Central memory CD8-positive, alpha-beta T cell (primary cell): ENCODE measurements at regions not wholly inside any gene's neighbourhood (a gene's known extent, or its start where the extent isn't known, plus 50 kb on each side); places are given as distances from the start of the nearest gene placed in this dataset.

ENCODE experiments used
- ATAC-seq: fragments of 150-1000 bp; cut with Tn5 transposase; replicated peaks from 2 replicates; pipeline ENCODE4 v1.10.0; 2022; ENCODE audit warnings: mild to moderate bottlenecking, moderate FRiP score, moderate number of reproducible peaks; ENCODE audit not compliant: poor library complexity, severe bottlenecking; ENCODE audit errors: extremely low read depth
- DNase-seq, 2 donors: peaks; one replicate each; pipeline ENCODE4 v3.0.0; 2021; ENCODE audit warnings: low spot score in 2 of 2
- H3K27ac Mint-ChIP-seq: one replicate; pipeline ENCODE4 v1.8.0; 2022; ENCODE audit warnings: low read depth, mild to moderate bottlenecking, moderate library complexity, mixed read lengths
- H3K27me3 Mint-ChIP-seq: one replicate; pipeline ENCODE4 v1.8.0; 2022; ENCODE audit warnings: mixed read lengths
- H3K36me3 Mint-ChIP-seq: one replicate; pipeline ENCODE4 v1.8.0; 2022; ENCODE audit warnings: mild to moderate bottlenecking, moderate library complexity, mixed read lengths; ENCODE audit not compliant: insufficient read depth
- H3K4me1 Mint-ChIP-seq: one replicate; pipeline ENCODE4 v1.8.0; 2022; ENCODE audit warnings: mixed read lengths
- H3K4me3 Mint-ChIP-seq: one replicate; pipeline ENCODE4 v1.8.0; 2022; ENCODE audit warnings: mild to moderate bottlenecking, moderate library complexity, mixed read lengths
- H3K9me3 Mint-ChIP-seq: one replicate; pipeline ENCODE4 v1.8.0; 2022; ENCODE audit warnings: mixed read lengths

DNA sequence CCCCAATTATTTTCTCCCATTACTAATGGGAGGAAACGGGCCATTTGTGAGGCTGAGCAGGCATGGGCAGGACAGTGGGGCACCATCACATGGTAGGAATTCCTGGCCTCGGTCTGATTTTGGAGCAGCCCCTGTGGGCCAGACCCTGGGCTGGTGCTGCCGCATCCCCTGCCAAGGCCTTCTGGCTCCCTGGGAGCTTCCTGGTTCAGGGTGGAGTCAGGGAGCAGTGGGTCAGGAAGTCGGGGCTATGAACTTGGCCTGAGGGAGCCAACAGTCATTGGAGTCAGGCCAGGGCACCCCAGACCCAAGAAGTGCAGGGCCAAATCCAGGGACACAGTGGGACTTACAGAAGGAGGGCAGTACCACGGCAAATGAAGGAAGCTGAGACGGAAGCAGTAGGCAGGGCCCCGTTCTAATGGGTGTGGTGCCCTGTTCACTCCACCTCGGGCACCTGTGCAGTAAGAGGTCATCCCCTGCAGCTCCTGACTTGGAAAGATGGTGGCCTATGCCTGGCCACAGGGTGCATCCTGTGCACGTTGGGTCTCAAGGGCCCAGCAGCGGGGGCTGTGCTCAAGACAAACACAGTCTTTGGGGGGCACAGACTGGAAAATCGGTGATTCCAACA, 328.1 kb downstream of the SMAD2 start:
- H3K27me3 Mint-ChIP-seq: peaks cover 18% of the 10 kb centered on the region
- H3K27ac Mint-ChIP-seq: no peak overlapping the region
- peaks cover 2% of the 10 kb centered on the region for H3K36me3 Mint-ChIP-seq
- ATAC-seq: no peak
- no peak for DNase-seq
- H3K4me3 Mint-ChIP-seq: no peak overlapping the region
- no peaks in the 10 kb centered on the region for H3K4me1 Mint-ChIP-seq
- H3K9me3 Mint-ChIP-seq: peaks cover 6% of the 10 kb centered on the region

DNA sequence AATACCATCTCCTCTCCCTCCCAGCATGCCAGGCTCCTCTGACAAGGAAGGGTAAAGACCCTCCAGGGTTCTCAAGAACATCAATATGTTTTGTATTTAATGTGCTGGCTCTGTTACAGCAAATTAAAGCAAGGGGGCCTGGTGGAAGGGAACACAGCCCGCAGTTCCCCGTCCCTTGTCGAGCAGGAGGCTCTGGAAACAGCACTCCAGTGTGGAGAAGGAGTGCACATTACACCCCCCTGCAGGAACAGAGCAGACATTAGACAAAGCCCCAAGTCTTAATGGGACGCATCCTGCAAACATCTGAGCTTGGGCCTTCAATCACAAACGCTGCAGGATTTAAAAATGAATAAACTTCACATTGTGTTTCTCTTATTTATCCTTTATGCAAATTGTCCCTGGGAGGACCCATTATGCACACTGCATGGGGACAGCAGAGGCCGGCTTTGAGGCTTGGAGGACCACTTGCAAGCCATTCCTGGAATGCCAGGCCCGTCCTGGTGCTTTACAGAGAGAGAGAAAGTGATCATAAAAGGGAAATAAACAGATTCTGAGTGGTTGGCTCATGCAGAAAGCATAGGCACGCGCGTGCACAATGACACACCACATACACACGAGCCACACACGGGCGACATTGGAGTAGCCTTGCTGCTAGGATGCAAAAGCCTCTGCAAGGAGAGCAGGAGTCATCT, 328.7 kb downstream of the SMAD2 start:
- ATAC-seq: no peak
- no peak overlapping the region for H3K4me3 Mint-ChIP-seq
- H3K36me3 Mint-ChIP-seq: peaks cover 2% of the 10 kb centered on the region
- no peak for DNase-seq
- peaks cover 18% of the 10 kb centered on the region for H3K27me3 Mint-ChIP-seq
- H3K27ac Mint-ChIP-seq: no peak overlapping the region
- H3K9me3 Mint-ChIP-seq: peaks cover 6% of the 10 kb centered on the region
- H3K4me1 Mint-ChIP-seq: no peaks in the 10 kb centered on the region

- H3K36me3 Mint-ChIP-seq: no peaks in the 10 kb centered on the region
- H3K4me1 Mint-ChIP-seq: no peaks in the 10 kb centered on the region
- DNase-seq (no peak), ATAC-seq (no peak)
- no peak overlapping the region for H3K4me3 Mint-ChIP-seq
- peaks cover 47% of the 10 kb centered on the region for H3K27me3 Mint-ChIP-seq
- H3K9me3 Mint-ChIP-seq: peaks cover 6% of the 10 kb centered on the region
- no peak overlapping the region for H3K27ac Mint-ChIP-seq
Observed at GRCh38 chr18:47595831-47596501, 334.5 kb downstream of the SMAD2 start.

DNA sequence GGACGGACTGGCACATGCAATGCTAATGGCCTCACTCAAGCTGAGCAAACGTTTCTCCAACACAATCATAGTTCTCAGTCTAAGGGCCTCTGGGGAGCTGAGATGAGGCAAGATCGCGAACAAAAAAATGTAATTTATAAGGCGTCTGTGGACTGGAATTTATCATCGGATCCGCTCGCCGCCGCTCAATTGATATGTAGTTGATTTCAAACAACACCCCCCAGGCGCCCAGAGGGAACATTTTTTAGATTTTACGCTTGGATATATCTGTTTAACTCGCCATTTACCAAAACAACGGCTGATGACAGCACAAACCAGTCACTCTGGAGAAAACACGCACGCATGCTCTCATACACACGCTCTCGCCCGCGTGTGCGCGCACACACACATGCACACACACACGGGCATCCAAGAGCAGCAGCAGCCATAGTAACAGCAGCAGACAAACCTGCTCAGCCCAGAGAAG, 335.8 kb downstream of the SMAD2 start:
- H3K9me3 Mint-ChIP-seq: no peaks in the 10 kb centered on the region
- H3K27ac Mint-ChIP-seq: no peak overlapping the region
- no peak overlapping the region for H3K4me3 Mint-ChIP-seq

GRCh38 chr18:47593744-47594472, 336.6 kb downstream of the SMAD2 start:
- peaks cover 48% of the 10 kb centered on the region for H3K27me3 Mint-ChIP-seq
- no peak overlapping the region for H3K4me3 Mint-ChIP-seq
- no peak for ATAC-seq
- no peaks in the 10 kb centered on the region for H3K9me3 Mint-ChIP-seq
- no peaks in the 10 kb centered on the region for H3K36me3 Mint-ChIP-seq
- no peaks in the 10 kb centered on the region for H3K4me1 Mint-ChIP-seq
- DNase-seq: no peak
- H3K27ac Mint-ChIP-seq: no peak overlapping the region

More for the DNA sequence above, 335.8 kb downstream of the SMAD2 start:
- DNase-seq (no peak), ATAC-seq (no peak)
- Mint-ChIP-seq H3K27me3 (peaks cover 48% of the 10 kb centered on the region), H3K4me1 (no peaks in the 10 kb centered on the region), H3K36me3 (no peaks in the 10 kb centered on the region)

- no peak overlapping the region for H3K27ac Mint-ChIP-seq
- no peaks in the 10 kb centered on the region for H3K9me3 Mint-ChIP-seq
- H3K36me3 Mint-ChIP-seq: no peaks in the 10 kb centered on the region
- no peaks in the 10 kb centered on the region for H3K4me1 Mint-ChIP-seq
- ATAC-seq: no peak
- peaks cover 57% of the 10 kb centered on the region for H3K27me3 Mint-ChIP-seq
- H3K4me3 Mint-ChIP-seq: no peak overlapping the region
- DNase-seq: no peak
Observed at GRCh38 chr18:47591429-47591828, 339.0 kb downstream of the SMAD2 start.

DNA sequence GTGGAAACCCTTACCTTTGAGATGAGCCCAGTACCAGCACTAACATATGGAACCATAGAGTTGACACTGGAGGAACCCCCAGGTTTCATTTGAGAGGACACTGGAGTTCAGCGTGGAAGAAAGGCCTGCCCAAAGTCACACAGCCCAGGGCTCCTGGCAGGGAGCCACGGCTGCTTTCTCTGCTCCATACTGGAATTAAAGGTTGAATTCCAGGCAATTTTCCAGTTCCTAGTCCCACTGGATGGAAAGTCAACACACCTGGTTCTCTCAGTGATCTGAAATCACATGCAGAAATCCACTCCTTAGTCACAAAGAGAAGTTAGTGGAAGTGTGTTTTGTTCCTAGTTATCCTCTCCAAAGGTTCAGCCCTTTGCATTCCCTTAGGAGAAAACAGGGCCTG, 336.1 kb upstream of the SKOR2 start:
- no peak overlapping the region for H3K27ac Mint-ChIP-seq
- DNase-seq: no peak

GRCh38 chr18:47586418-47587070, 335.1 kb upstream of the SKOR2 start:
- Mint-ChIP-seq H3K9me3 (no peaks in the 10 kb centered on the region), H3K4me1 (no peaks in the 10 kb centered on the region), H3K27me3 (peaks cover 15% of the 10 kb centered on the region), H3K36me3 (no peaks in the 10 kb centered on the region), H3K27ac (no peak overlapping the region), H3K4me3 (no peak overlapping the region)
- ATAC-seq (no peak), DNase-seq (no peak)

More for the DNA sequence above, 336.1 kb upstream of the SKOR2 start:
- no peaks in the 10 kb centered on the region for H3K36me3 Mint-ChIP-seq
- no peaks in the 10 kb centered on the region for H3K4me1 Mint-ChIP-seq
- H3K9me3 Mint-ChIP-seq: no peaks in the 10 kb centered on the region
- no peak overlapping the region for H3K4me3 Mint-ChIP-seq
- no peak for ATAC-seq
- peaks cover 26% of the 10 kb centered on the region for H3K27me3 Mint-ChIP-seq

DNA sequence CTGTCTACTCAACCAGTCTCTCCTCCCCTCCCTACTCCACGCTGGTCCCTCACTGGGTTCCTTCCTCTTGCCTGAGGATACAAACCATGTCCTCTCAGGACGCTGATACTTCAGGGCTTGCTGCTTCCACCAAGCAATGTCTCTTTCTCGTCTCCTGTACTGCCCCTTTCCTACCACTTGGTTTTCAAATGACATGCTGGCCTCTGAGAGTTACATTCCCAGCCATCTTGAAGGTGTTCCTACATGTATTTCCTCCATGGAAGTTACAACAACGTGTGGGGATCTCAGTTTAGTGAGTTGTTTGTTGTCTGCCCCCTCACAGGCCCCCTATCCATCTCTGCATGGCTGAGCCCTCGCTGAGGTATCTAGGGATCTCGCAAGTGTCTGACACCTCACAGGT, 334.5 kb upstream of the SKOR2 start:
- no peak for DNase-seq
- no peaks in the 10 kb centered on the region for H3K4me1 Mint-ChIP-seq
- no peak for ATAC-seq

DNA sequence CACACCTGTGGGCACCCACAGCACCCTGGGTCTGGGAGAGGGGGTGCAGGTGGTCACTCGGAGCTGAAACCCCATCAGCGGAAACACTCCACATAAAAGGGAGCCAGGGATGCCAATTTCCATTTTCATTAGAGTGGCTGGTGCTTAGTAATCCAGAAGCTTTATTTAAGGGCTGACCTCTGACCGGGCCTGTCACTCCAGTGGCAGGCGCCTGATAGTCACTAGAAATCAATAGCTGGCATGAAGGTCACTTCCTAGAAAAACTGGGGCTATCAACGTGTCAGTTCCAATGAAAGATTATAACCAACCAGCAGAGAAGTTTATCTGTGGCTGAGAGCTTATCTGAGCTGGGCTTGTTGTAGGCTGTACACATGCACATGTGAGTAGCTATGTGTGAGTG, 333.7 kb upstream of the SKOR2 start:
- Mint-ChIP-seq H3K4me3 (no peak overlapping the region), H3K4me1 (no peaks in the 10 kb centered on the region), H3K36me3 (no peaks in the 10 kb centered on the region), H3K9me3 (no peaks in the 10 kb centered on the region), H3K27ac (no peak overlapping the region), H3K27me3 (peaks cover 9% of the 10 kb centered on the region)
- ATAC-seq: no peak
- DNase-seq: no peak

More for the DNA sequence above, 334.5 kb upstream of the SKOR2 start:
- no peaks in the 10 kb centered on the region for H3K36me3 Mint-ChIP-seq
- peaks cover 9% of the 10 kb centered on the region for H3K27me3 Mint-ChIP-seq
- no peak overlapping the region for H3K27ac Mint-ChIP-seq
- no peaks in the 10 kb centered on the region for H3K9me3 Mint-ChIP-seq
- H3K4me3 Mint-ChIP-seq: no peak overlapping the region

DNA sequence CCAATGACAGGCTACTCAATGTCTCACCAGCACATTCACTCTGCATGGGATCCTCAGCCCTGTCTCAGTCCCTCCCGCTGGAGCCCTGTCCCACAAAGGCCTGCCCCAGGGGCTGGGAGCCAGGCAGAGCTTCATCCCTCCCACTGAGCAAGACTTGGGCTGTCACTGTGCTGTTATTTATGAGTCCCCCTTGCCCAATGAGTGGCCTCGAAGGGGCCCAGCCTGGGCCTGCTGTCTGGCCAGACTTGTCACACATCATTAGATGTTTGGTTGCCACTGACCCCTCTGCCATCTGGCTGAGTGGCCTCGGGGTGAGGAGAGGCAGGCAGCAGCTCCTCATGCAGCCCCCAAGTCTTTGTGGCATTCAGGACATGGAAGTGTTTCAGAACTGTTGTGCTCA, 330.6 kb upstream of the SKOR2 start:
- Mint-ChIP-seq H3K27ac (no peak overlapping the region), H3K36me3 (no peaks in the 10 kb centered on the region), H3K4me3 (no peak overlapping the region), H3K27me3 (peaks cover 17% of the 10 kb centered on the region), H3K9me3 (no peaks in the 10 kb centered on the region), H3K4me1 (no peaks in the 10 kb centered on the region)
- ATAC-seq: no peak
- no peak for DNase-seq

- no peak for ATAC-seq
- no peak overlapping the region for H3K4me3 Mint-ChIP-seq
- no peak for DNase-seq
- H3K9me3 Mint-ChIP-seq: no peaks in the 10 kb centered on the region
- no peaks in the 10 kb centered on the region for H3K36me3 Mint-ChIP-seq
- H3K27ac Mint-ChIP-seq: no peak overlapping the region
- H3K4me1 Mint-ChIP-seq: no peaks in the 10 kb centered on the region
- peaks cover 19% of the 10 kb centered on the region for H3K27me3 Mint-ChIP-seq
Observed at GRCh38 chr18:47577520-47577919, 326.1 kb upstream of the SKOR2 start.
